Endothelial cell (in vitro differentiated cells): ENCODE measurements at regions not wholly inside any gene's neighbourhood (a gene's known extent, or its start where the extent isn't known, plus 50 kb on each side); places are given as distances from the start of the nearest gene placed in this dataset.

Experiments
- DNase-seq: peaks from one replicate; pipeline ENCODE4 v3.0.0; 2021; ENCODE audit warnings: low spot score
- H3K27ac Mint-ChIP-seq: one replicate; pipeline ENCODE4 v1.8.0; 2021; ENCODE audit warnings: mixed read lengths, inconsistent platforms; ENCODE audit not compliant: unreplicated experiment
- H3K27me3 Mint-ChIP-seq: one replicate; pipeline ENCODE4 v1.8.0; 2021; ENCODE audit warnings: mild to moderate bottlenecking, moderate library complexity, mixed read lengths, inconsistent platforms; ENCODE audit not compliant: unreplicated experiment
- H3K36me3 Mint-ChIP-seq: one replicate; pipeline ENCODE4 v1.8.0; 2021; ENCODE audit warnings: mild to moderate bottlenecking, low read depth, mixed read lengths, inconsistent platforms; ENCODE audit not compliant: unreplicated experiment
- H3K4me1 Mint-ChIP-seq: one replicate; pipeline ENCODE4 v1.8.0; 2021; ENCODE audit warnings: mild to moderate bottlenecking, mixed read lengths, inconsistent platforms; ENCODE audit not compliant: unreplicated experiment
- H3K4me3 Mint-ChIP-seq: one replicate; pipeline ENCODE4 v1.8.0; 2021; ENCODE audit warnings: mild to moderate bottlenecking, mixed read lengths, inconsistent platforms; ENCODE audit not compliant: unreplicated experiment
- H3K9me3 Mint-ChIP-seq: one replicate; pipeline ENCODE4 v1.8.0; 2021; ENCODE audit warnings: mixed read lengths, inconsistent platforms; ENCODE audit not compliant: unreplicated experiment
- TF ChIP-seq, protein P1 (sequence below): fragments of 200-600 bp; sonication (generic); IDR thresholded peaks from one replicate; pipeline ENCODE4 v1.5.0; 2021; ENCODE audit warnings: antibody characterized with exemption; ENCODE audit not compliant: unreplicated experiment

DNA sequence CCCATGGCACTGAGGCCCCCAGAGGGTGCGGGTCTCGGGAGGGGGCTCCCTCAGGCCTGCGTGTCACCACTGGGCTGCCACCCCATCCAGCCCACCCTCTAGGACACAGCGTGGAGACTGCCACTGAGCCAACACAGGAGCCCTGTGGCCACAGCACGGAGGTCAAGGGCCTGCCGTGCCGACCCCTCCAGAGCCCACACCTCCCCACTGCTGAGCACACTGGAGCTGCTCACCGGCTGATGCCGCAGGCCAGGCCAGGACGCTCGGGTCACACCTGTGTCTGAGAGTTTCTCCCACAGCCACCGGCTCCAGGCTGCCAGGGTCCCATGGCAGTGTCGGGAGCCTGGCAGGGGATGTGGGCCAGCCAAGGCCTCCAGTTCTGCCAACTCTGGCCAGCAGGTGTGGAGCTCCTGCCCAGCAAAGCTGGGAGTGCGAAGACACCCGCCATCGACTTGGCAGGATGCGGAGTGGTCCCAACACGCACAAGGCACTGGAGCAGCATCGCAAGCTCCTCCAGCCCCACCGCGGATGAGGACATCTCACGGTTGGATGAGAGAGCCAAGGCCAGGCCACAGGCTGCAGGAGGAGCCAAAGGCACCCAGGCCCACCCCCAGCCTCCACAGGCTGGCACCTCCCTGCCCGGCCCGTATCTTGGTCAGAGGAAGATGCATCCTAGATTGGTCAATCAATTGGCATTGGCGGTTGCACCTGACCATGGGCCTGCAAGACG lies 187.1 kb downstream of the BRD1 start:
- Mint-ChIP-seq H3K27ac (no peak overlapping the region), H3K4me3 (no peak overlapping the region), H3K27me3 (no peaks in the 10 kb centered on the region), H3K36me3 (no peaks in the 10 kb centered on the region), H3K9me3 (no peaks in the 10 kb centered on the region), H3K4me1 (no peaks in the 10 kb centered on the region)
- no peak for DNase-seq
- TF ChIP-seq, protein P1, sequence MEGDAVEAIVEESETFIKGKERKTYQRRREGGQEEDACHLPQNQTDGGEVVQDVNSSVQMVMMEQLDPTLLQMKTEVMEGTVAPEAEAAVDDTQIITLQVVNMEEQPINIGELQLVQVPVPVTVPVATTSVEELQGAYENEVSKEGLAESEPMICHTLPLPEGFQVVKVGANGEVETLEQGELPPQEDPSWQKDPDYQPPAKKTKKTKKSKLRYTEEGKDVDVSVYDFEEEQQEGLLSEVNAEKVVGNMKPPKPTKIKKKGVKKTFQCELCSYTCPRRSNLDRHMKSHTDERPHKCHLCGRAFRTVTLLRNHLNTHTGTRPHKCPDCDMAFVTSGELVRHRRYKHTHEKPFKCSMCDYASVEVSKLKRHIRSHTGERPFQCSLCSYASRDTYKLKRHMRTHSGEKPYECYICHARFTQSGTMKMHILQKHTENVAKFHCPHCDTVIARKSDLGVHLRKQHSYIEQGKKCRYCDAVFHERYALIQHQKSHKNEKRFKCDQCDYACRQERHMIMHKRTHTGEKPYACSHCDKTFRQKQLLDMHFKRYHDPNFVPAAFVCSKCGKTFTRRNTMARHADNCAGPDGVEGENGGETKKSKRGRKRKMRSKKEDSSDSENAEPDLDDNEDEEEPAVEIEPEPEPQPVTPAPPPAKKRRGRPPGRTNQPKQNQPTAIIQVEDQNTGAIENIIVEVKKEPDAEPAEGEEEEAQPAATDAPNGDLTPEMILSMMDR: no peak

DNA sequence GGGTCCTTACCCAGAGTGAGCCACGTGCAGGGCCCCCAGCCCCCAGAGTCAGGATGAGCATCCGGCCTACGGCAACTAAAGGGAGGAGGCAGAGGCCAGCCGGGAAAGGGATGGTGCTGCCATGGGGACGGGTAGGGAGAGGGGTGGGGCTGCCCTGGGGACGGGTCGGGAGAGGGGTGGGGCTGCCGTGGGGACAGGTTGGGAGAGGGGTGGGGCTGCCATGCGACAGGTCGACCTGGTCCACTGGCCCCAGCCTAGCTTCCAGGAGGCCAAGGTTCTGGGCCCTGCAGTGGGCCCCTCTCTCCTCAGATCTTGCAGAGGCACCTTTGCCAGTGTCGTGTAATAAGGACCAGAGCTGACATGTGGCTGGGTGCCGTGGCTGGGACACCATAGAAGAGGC lies 187.7 kb downstream of the BRD1 start:
- no peak for DNase-seq

DNA sequence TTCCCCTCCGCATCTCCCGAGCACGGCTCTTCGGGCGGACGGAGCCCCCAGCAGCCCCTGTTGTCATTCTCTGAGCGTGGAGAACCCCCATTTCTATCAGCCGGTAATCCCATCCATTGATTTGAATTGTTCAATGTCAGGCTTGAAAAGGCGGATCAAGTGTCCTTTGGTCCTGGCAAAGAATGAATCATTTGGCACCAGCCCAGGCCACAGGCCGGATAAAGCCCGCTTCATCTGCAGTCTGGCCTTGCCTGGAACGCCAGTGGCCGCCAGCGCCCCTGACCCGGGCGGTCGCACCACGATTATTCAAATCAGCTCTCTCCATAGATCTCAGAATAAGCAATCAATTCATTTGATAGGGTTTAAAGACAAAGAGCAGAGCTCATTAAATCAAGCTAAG lies 188.9 kb downstream of the BRD1 start:
- Mint-ChIP-seq H3K27ac (no peak overlapping the region), H3K9me3 (no peaks in the 10 kb centered on the region), H3K4me3 (no peak overlapping the region), H3K27me3 (peaks cover 2% of the 10 kb centered on the region), H3K36me3 (no peaks in the 10 kb centered on the region), H3K4me1 (peaks cover under 1% of the 10 kb centered on the region)
- TF ChIP-seq, protein P1: no peak
- DNase-seq: no peak

More for the DNA sequence above, 187.7 kb downstream of the BRD1 start:
- Mint-ChIP-seq H3K27ac (no peak overlapping the region), H3K4me1 (no peaks in the 10 kb centered on the region), H3K4me3 (no peak overlapping the region), H3K9me3 (no peaks in the 10 kb centered on the region), H3K27me3 (no peaks in the 10 kb centered on the region), H3K36me3 (no peaks in the 10 kb centered on the region)
- TF ChIP-seq, protein P1: no peak

DNA sequence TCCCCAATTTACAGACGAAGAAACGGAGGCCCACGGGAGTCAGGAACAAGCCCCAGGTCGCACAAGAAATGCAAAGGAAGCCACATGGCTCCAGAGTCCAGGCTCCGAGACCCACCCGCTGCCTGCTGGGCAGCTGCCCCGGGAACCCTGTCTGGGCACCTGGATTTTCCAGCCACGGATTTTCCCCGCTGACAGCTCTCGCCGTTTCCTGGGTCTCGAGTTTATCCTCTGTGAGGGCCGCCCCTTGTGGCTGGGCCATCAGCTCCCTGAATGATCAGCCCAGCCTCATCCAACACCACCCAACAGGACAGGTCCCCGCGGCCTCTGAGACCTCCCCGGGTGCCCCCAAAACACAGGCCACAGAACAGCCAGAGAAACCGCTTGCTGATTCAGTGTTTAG lies 189.7 kb downstream of the BRD1 start:
- Mint-ChIP-seq H3K36me3 (no peaks in the 10 kb centered on the region), H3K9me3 (no peaks in the 10 kb centered on the region), H3K27me3 (peaks cover 2% of the 10 kb centered on the region), H3K4me3 (no peak overlapping the region), H3K4me1 (peaks cover 2% of the 10 kb centered on the region), H3K27ac (no peak overlapping the region)
- TF ChIP-seq, protein P1: no peak
- no peak for DNase-seq

DNA sequence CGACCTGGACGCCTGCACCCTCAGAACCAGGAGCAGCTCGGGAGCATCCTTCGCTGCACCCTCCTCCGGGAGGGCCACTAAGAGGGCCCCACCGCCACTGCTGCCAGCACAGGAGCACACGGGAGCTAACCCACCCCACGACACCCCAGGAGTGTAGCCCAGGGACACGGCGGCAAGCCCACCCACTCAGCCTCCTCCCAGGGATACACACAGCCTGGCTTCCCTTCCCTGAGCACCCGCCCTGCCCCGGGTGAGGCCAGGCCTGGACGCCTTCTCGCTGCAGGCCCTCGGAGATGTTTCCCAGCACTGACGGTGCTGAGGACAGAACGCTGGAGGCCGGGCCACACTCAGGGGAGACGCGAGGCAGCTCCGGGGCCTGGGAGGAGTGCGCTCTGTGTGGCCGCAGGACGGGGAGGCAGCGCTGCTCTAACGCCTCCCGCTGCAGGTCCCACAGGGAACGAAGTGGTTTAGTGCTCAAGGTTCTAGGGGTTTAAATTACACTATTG lies 190.4 kb downstream of the BRD1 start:
- Mint-ChIP-seq H3K4me1 (peaks cover 4% of the 10 kb centered on the region), H3K9me3 (no peaks in the 10 kb centered on the region), H3K36me3 (no peaks in the 10 kb centered on the region), H3K27ac (no peak overlapping the region), H3K4me3 (no peak overlapping the region), H3K27me3 (peaks cover 2% of the 10 kb centered on the region)
- TF ChIP-seq, protein P1: no peak
- no peak for DNase-seq
